MCF 10A (cell line): ENCODE measurements at regions not wholly inside any gene's neighbourhood (a gene's known extent, or its start where the extent isn't known, plus 50 kb on each side); places are given as distances from the start of the nearest gene placed in this dataset.

Experiments
- BruUV-seq: library from RNA; stranded (reverse); fragments of 400-500 nt; replicated peaks from 2 replicates; lab custom pipeline; 2021; lab: Mats Ljungman, UMichigan
- CTCF ChIA-PET: fragments of 300-600 bp; sonication (Branson Sonifier 250); formaldehyde crosslinking; extraction: SDS; loops from one replicate; lab custom pipeline; 2021; ENCODE audit warnings: antibody characterized with exemption, inconsistent platforms; lab: Yijun Ruan, JAX
- POLR2A ChIA-PET: fragments of 300-600, 350-650 bp; sonication (Branson Sonifier 250); formaldehyde crosslinking; extraction: SDS; loops from one replicate; lab custom pipeline; 2020; ENCODE audit warnings: antibody characterized with exemption, inconsistent platforms; lab: Yijun Ruan, JAX
- DNase-seq: peaks from one replicate; pipeline ENCODE4 v3.0.0-alpha.2; 2018; ENCODE audit not compliant: unreplicated experiment
- H3K27ac Mint-ChIP-seq: one replicate; pipeline ENCODE4 v1.8.0; 2022; ENCODE audit warnings: mild to moderate bottlenecking, low read depth, mixed read lengths; ENCODE audit not compliant: unreplicated experiment
- H3K27me3 Mint-ChIP-seq: one replicate; pipeline ENCODE4 v1.8.0; 2022; ENCODE audit warnings: mixed read lengths; ENCODE audit not compliant: insufficient read depth, unreplicated experiment
- H3K36me3 Mint-ChIP-seq: one replicate; pipeline ENCODE4 v1.8.0; 2022; ENCODE audit warnings: mild to moderate bottlenecking, moderate library complexity, mixed read lengths; ENCODE audit not compliant: insufficient read depth, unreplicated experiment
- H3K4me1 Mint-ChIP-seq: one replicate; pipeline ENCODE4 v1.8.0; 2022; ENCODE audit warnings: mixed read lengths; ENCODE audit not compliant: insufficient read depth, unreplicated experiment
- H3K4me3 Mint-ChIP-seq: one replicate; pipeline ENCODE4 v1.8.0; 2022; ENCODE audit warnings: mild to moderate bottlenecking, moderate library complexity, mixed read lengths; ENCODE audit not compliant: unreplicated experiment
- H3K9me3 Mint-ChIP-seq: one replicate; pipeline ENCODE4 v1.8.0; 2022; ENCODE audit warnings: mixed read lengths; ENCODE audit not compliant: unreplicated experiment
- intact Hi-C: fragments of 100-400 bp; cut with micrococcal nuclease; formaldehyde crosslinking; loops from 2 replicates; pipeline ENCODE4 v1.14.1; 2022
- TF ChIP-seq, protein P1 (sequence below): fragments of 200-600 bp; IDR thresholded peaks from one replicate; pipeline ENCODE4 v1.8.0; 2022; ENCODE audit warnings: antibody characterized with exemption, mild to moderate bottlenecking; ENCODE audit not compliant: unreplicated experiment

DNA sequence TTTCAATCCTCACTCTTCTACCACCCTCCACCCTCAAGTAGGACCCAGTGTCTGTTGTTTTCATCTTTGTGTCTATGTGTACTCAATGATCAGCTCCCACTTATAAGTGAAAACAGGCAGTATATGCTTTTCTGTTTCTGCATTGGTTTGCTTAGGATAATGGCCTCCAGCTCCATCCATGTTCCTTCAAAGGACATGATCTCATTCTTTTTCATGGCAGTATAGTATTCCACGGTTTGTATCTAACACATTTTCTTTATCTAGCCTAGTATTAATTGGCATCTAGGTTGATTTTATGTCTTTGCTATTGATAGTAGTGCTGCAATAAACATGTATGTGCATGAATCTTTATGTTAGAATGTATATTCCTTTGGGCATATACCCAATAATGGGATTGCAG lies 259.8 kb upstream of the KIF2A start:
- H3K27me3 Mint-ChIP-seq = no peaks in the 10 kb centered on the region
- no peak overlapping the region for H3K4me3 Mint-ChIP-seq
- CTCF ChIA-PET = no interaction called here
- no peaks in the 10 kb centered on the region for H3K4me1 Mint-ChIP-seq
- peaks cover under 1% of the 10 kb centered on the region for H3K36me3 Mint-ChIP-seq
- POLR2A ChIA-PET = no interaction called here
- H3K27ac Mint-ChIP-seq = no peak overlapping the region
- BruUV-seq = no TSS peak
- H3K9me3 Mint-ChIP-seq = no peaks in the 10 kb centered on the region
- no peak for DNase-seq
- TF ChIP-seq, protein P1, sequence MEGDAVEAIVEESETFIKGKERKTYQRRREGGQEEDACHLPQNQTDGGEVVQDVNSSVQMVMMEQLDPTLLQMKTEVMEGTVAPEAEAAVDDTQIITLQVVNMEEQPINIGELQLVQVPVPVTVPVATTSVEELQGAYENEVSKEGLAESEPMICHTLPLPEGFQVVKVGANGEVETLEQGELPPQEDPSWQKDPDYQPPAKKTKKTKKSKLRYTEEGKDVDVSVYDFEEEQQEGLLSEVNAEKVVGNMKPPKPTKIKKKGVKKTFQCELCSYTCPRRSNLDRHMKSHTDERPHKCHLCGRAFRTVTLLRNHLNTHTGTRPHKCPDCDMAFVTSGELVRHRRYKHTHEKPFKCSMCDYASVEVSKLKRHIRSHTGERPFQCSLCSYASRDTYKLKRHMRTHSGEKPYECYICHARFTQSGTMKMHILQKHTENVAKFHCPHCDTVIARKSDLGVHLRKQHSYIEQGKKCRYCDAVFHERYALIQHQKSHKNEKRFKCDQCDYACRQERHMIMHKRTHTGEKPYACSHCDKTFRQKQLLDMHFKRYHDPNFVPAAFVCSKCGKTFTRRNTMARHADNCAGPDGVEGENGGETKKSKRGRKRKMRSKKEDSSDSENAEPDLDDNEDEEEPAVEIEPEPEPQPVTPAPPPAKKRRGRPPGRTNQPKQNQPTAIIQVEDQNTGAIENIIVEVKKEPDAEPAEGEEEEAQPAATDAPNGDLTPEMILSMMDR = no peak
- intact Hi-C loops = no loop called here

GRCh38 chr5:62051747-62052146 lies 254.3 kb upstream of the KIF2A start:
- Mint-ChIP-seq H3K36me3 (no peaks in the 10 kb centered on the region), H3K4me3 (no peak overlapping the region), H3K4me1 (no peaks in the 10 kb centered on the region), H3K9me3 (no peaks in the 10 kb centered on the region), H3K27me3 (no peaks in the 10 kb centered on the region), H3K27ac (no peak overlapping the region)
- DNase-seq = no peak
- no TSS peak for BruUV-seq
- intact Hi-C loops = no loop called here
- ChIA-PET CTCF (no interaction called here), POLR2A (no interaction called here)
- TF ChIP-seq, protein P1 = no peak

GRCh38 chr5:62059960-62060359 lies 246.0 kb upstream of the KIF2A start:
- intact Hi-C loops = no loop called here
- H3K9me3 Mint-ChIP-seq = peaks cover 8% of the 10 kb centered on the region
- POLR2A ChIA-PET = no interaction called here
- TF ChIP-seq, protein P1 = no peak
- peaks cover 6% of the 10 kb centered on the region for H3K4me1 Mint-ChIP-seq
- no peak for DNase-seq
- peaks cover 12% of the 10 kb centered on the region for H3K27me3 Mint-ChIP-seq
- no TSS peak for BruUV-seq
- no peaks in the 10 kb centered on the region for H3K36me3 Mint-ChIP-seq
- no peak overlapping the region for H3K27ac Mint-ChIP-seq
- H3K4me3 Mint-ChIP-seq = no peak overlapping the region
- CTCF ChIA-PET = interaction anchor here (0.8 kb wide), 1 partner anchor 1384 kb away, joined by 3 read pairs; no protein-coding TSS in a partner anchor

DNA sequence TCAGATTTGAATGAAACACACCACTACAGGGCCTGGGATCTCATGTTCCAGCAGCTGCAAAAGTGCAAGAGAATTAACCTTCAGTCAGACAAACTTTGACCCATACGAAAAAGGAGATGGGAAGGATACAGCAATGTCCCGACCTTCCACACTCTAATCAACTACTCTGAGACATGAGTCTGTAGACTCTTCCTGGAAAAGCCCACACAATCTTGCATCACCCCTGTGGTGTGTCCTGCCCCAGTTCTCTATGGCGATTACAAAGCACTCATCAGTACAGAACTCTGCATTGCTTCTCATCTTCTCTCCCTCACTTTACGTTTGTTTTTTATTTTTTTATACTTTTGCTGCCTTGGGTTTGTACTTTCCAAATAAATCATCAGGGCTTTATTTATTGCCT lies 241.0 kb upstream of the KIF2A start:
- TF ChIP-seq, protein P1 = no peak
- Mint-ChIP-seq H3K27me3 (peaks cover 2% of the 10 kb centered on the region), H3K9me3 (no peaks in the 10 kb centered on the region), H3K4me1 (no peaks in the 10 kb centered on the region), H3K27ac (no peak overlapping the region), H3K36me3 (no peaks in the 10 kb centered on the region), H3K4me3 (no peak overlapping the region)
- peak; percentile 20 for DNase-seq
- ChIA-PET CTCF (no interaction called here), POLR2A (interaction anchor here (0.7 kb wide), 1 partner anchor 16 kb away, joined by 3 read pairs; no protein-coding TSS in a partner anchor)
- intact Hi-C loops = no loop called here
- no TSS peak for BruUV-seq
